ENCODE measurements at regions not wholly inside any gene's neighbourhood (a gene's known extent, or its start where the extent isn't known, plus 50 kb on each side); places are given as distances from the start of the nearest gene placed in this dataset.

DNA sequence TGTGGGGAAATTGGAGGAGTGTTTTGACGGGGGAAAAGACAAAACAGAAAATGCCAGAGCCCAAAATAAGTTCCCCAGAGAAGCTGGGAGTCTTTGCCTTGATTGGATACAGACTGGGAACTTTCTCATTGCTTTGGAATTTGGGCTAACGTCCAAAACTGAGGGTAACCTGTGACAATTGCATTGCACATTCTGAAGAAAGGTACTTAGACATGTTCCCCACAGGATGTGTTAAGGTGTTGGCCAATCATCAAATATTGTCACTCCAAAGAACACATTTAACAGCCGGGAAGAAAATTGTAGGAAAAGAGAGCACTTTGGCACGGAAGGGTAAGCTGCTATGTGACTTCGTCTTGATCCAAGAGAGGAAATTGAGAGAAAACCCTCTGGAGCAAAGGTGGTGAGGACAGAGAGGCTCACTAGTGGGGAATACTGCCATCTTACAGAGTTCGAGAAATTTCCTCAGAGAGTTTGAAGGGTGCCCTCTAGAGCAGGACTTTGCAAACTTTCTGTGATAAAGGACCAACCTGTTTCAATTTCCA, 619.5 kb upstream of the TBL1XR1 start (continued):
- TF ChIP-seq JUND (IDR thresholded peaks at IDR 0.05; ENCODE audit: low read length) (no peak), TAF1 (IDR thresholded peaks at IDR 0.05; ENCODE audit: low read depth, low read length) (no peak)
